Endothelial cell of umbilical vein (primary cell): ENCODE measurements at regions not wholly inside any gene's neighbourhood (a gene's known extent, or its start where the extent isn't known, plus 50 kb on each side); places are given as distances from the start of the nearest gene placed in this dataset.

Experiments
- CTCF ChIP-seq, 2 donors: IDR thresholded peaks; 1 replicate in 1 of 2; 2 replicates in 1 of 2; pipeline ENCODE4 v1.5.1; 2011; ENCODE audit warnings: low read length in 2 of 2, mild to moderate bottlenecking in 2 of 2, moderate library complexity in 2 of 2, control low read depth in 1 of 2, inconsistent platforms in 1 of 2, low read depth in 1 of 2; ENCODE audit not compliant: insufficient read depth in 1 of 2; ENCODE audit errors: extremely low read depth in 1 of 2
- EZH2 ChIP-seq: IDR thresholded peaks from 2 replicates; pipeline ENCODE4 v1.6.1; 2012; ENCODE audit warnings: borderline replicate concordance, low read depth, mild to moderate bottlenecking, moderate library complexity, low read length, inconsistent platforms; ENCODE audit not compliant: severe bottlenecking
- JUN ChIP-seq: IDR thresholded peaks from 2 replicates; pipeline ENCODE4 v1.6.1; 2011; ENCODE audit warnings: borderline replicate concordance, low read depth; ENCODE audit not compliant: insufficient read length, insufficient read depth
- MYC ChIP-seq: IDR thresholded peaks from one replicate; pipeline ENCODE4 v1.6.1; 2011; ENCODE audit warnings: mild to moderate bottlenecking, low read depth, low read length
- POLR2AphosphoS5 ChIP-seq: IDR thresholded peaks from 2 replicates; pipeline ENCODE4 v1.6.1; 2012; ENCODE audit warnings: low read depth, mild to moderate bottlenecking, control low read depth, low read length, moderate library complexity; ENCODE audit not compliant: insufficient read depth

GRCh38 chr20:24403406-24403805 is 66.0 kb upstream of the SYNDIG1 start:
- TF ChIP-seq CTCF (IDR thresholded peaks at IDR 0.05; ENCODE audit: extremely low read depth in 1 of 2, insufficient read depth in 1 of 2, low read depth in 1 of 2, low read length in 2 of 2) = no peak
- no peak for TF ChIP-seq EZH2
- no peak for TF ChIP-seq POLR2AphosphoS5
- no peak for TF ChIP-seq JUN
- no peak for TF ChIP-seq MYC
